SK-N-SH treated with all-trans-retinoic acid at 6 μM for 48 hours (cell line): ENCODE measurements at regions not wholly inside any gene's neighbourhood (a gene's known extent, or its start where the extent isn't known, plus 50 kb on each side); places are given as distances from the start of the nearest gene placed in this dataset.
"Not testable (repeated sequence)": the region's sequence is repeated elsewhere in the genome, so short reads cannot be mapped to it uniquely, and the experiment has no call there.

ENCODE experiments used
- ATAC-seq: fragments of 200-7000 bp; cut with Tn5 transposase; 3 replicates; pipeline ENCODE4 v1.9.1; 2020; ENCODE audit warnings: mild to moderate bottlenecking, moderate library complexity
- ARNTL ChIP-seq: fragments of 450-650 bp; formaldehyde crosslinking; IDR thresholded peaks from 2 replicates; pipeline ENCODE4 v1.5.0; 2020; ENCODE audit warnings: low read depth, mild to moderate bottlenecking, moderate library complexity, borderline replicate concordance
- BACH2 ChIP-seq: fragments of 250-450 bp; sonication (Bioruptor Pico); IDR thresholded peaks from 2 replicates; pipeline ENCODE4 v1.9.0; 2021; ENCODE audit warnings: mild to moderate bottlenecking, borderline replicate concordance
- CSDC2 ChIP-seq: fragments of 250-450 bp; sonication (Bioruptor Pico); IDR thresholded peaks from 2 replicates; pipeline ENCODE4 v1.5.0; 2020; ENCODE audit warnings: mild to moderate bottlenecking, moderate library complexity
- CSRNP3 ChIP-seq: fragments of 250-450 bp; sonication (Bioruptor Pico); IDR thresholded peaks from 2 replicates; pipeline ENCODE4 v1.5.1; 2021; ENCODE audit warnings: mild to moderate bottlenecking, moderate library complexity
- GLIS3 ChIP-seq: fragments of 250-450 bp; sonication (Bioruptor Pico); IDR thresholded peaks from 2 replicates; pipeline ENCODE4 v1.5.0; 2020; ENCODE audit warnings: mild to moderate bottlenecking, moderate library complexity
- ISL1 ChIP-seq: fragments of 250-450 bp; sonication (Bioruptor Pico); IDR thresholded peaks from 2 replicates; pipeline ENCODE4 v2.1.2; 2022; ENCODE audit warnings: mild to moderate bottlenecking, moderate library complexity
- OSR1 ChIP-seq: fragments of 250-450 bp; sonication (Bioruptor Pico); IDR thresholded peaks from 2 replicates; pipeline ENCODE4 v1.8.0; 2022; ENCODE audit warnings: moderate library complexity, mild to moderate bottlenecking, inconsistent platforms
- PPARA ChIP-seq: fragments of 250-450 bp; sonication (Bioruptor Pico); IDR thresholded peaks from 2 replicates; pipeline ENCODE4 v1.5.0; 2020; ENCODE audit warnings: mild to moderate bottlenecking, borderline replicate concordance
- RARB ChIP-seq: fragments of 250-450 bp; sonication (Bioruptor Pico); IDR thresholded peaks from 2 replicates; pipeline ENCODE4 v1.8.0; 2021; ENCODE audit warnings: mild to moderate bottlenecking, moderate library complexity
- SNAI2 ChIP-seq: fragments of 250-450 bp; sonication (Bioruptor Pico); IDR thresholded peaks from 2 replicates; pipeline ENCODE4 v1.5.0; 2020; ENCODE audit warnings: mild to moderate bottlenecking, moderate library complexity
- TCF4 ChIP-seq: fragments of 250-450 bp; sonication (Bioruptor Pico); IDR thresholded peaks from 2 replicates; pipeline ENCODE4 v1.8.0; 2021; ENCODE audit warnings: mild to moderate bottlenecking, moderate library complexity, borderline replicate concordance
- TOX ChIP-seq: fragments of 250-450 bp; sonication (Bioruptor Pico); IDR thresholded peaks from 2 replicates; pipeline ENCODE4 v1.8.0; 2021; ENCODE audit warnings: mild to moderate bottlenecking, moderate library complexity, borderline replicate concordance
- ZFP3 ChIP-seq: fragments of 250-450 bp; sonication (Bioruptor Pico); IDR thresholded peaks from 2 replicates; pipeline ENCODE4 v1.5.0; 2020; ENCODE audit warnings: mild to moderate bottlenecking, moderate library complexity
- ZFP30 ChIP-seq: fragments of 450-650 bp; formaldehyde crosslinking; IDR thresholded peaks from 2 replicates; pipeline ENCODE4 v1.5.0; 2022; ENCODE audit warnings: mild to moderate bottlenecking, moderate library complexity
- ZNF565 ChIP-seq: fragments of 450-650 bp; formaldehyde crosslinking; conservative IDR thresholded peaks from 2 replicates; pipeline ENCODE4 v1.5.0; 2020; ENCODE audit warnings: low read depth, mild to moderate bottlenecking, moderate library complexity
- ZNF70 ChIP-seq: fragments of 450-650 bp; formaldehyde crosslinking; IDR thresholded peaks from 2 replicates; pipeline ENCODE4 v1.5.0; 2020; ENCODE audit warnings: mild to moderate bottlenecking, moderate library complexity
- ZNF8 ChIP-seq: fragments of 450-650 bp; formaldehyde crosslinking; IDR thresholded peaks from 2 replicates; pipeline ENCODE4 v1.5.0; 2020; ENCODE audit warnings: mild to moderate bottlenecking, moderate library complexity
- TF ChIP-seq, protein P1 (sequence below): fragments of 250-450 bp; sonication (Bioruptor Pico); IDR thresholded peaks from 2 replicates; pipeline ENCODE4 v1.8.0; 2020; ENCODE audit warnings: mild to moderate bottlenecking, moderate library complexity, borderline replicate concordance
- TF ChIP-seq, protein P2 (sequence below): fragments of 250-450 bp; sonication (Bioruptor Pico); IDR thresholded peaks from 2 replicates; pipeline ENCODE4 v1.8.0; 2021; ENCODE audit warnings: low read depth, mild to moderate bottlenecking, moderate library complexity, borderline replicate concordance
- TF ChIP-seq, protein P3 (sequence below): fragments of 250-450 bp; sonication (Bioruptor Pico); IDR thresholded peaks from 2 replicates; pipeline ENCODE4 v1.5.0; 2020; ENCODE audit warnings: mild to moderate bottlenecking, moderate library complexity

DNA sequence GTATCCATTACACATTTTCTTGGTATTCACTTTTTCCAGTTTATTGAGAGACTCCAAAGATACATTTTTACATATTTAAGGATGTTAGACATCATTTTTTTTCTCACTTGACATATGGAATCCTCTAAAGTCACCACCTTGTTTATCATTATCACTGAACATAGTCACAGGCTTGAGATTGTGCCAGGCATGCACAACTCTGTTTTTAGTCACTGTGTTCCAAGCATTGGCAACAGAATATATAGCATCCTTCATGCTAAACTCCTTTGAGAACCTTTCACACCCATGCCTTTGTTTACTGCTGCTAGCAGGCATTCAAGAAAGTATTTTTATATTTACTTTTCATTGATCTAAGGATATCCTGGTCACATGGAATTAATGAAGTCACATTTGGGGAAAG, 668.6 kb upstream of the ARRDC3 start:
- no peak for ATAC-seq
- TF ChIP-seq ZNF565, result no peak
- no peak for TF ChIP-seq ZNF8 (CRISPR knock-in tag)
- TF ChIP-seq CSDC2, result no peak
- TF ChIP-seq SNAI2 (CRISPR knock-in tag), result no peak
- no peak for TF ChIP-seq ISL1 (CRISPR knock-in tag)

- no peak for TF ChIP-seq GLIS3 (CRISPR knock-in tag)
- ATAC-seq, result no peak
These were observed 667.9 kb upstream of the ARRDC3 start for GRCh38 chr5:92050970-92051369.

DNA sequence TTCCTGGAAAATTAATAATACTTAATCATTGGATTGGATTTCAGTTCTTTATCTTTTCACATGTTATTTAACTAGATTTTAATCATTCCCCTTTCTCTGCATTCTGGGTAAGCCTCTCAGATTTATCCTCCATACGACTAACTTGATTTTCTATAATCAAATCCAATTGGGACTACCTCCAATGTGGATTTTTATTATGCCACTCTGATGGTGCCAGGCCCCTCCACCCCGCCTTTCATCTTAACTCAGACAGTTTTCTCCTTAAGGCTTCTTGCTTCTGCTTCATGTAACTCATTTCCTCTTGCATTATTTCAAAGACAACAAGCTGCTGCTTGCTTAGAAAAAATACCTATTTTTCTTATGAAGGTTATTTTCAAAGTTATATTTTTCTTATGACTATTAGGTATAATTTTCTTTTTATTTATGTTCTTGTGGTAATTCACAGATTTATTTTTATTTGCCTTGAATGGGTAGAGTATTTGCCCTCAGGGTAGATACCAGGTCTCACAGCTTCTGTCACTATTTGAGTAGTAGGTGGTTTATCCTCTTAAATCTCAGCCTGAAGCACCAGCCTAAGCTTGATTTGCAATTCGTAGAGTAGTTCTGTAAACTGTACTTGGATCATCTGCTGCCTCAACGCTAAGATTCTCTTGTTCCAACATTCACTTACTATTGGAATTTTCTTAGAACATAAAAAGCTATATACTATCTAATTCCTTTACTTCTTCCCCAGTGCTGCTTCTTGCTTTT, 659.0 kb upstream of the ARRDC3 start:
- no peak for ATAC-seq
- no peak for TF ChIP-seq TCF4
- no peak for TF ChIP-seq ZFP30 (CRISPR knock-in tag)
- no peak for TF ChIP-seq ZNF565
- no peak for TF ChIP-seq ISL1 (CRISPR knock-in tag)
- TF ChIP-seq, protein P1, sequence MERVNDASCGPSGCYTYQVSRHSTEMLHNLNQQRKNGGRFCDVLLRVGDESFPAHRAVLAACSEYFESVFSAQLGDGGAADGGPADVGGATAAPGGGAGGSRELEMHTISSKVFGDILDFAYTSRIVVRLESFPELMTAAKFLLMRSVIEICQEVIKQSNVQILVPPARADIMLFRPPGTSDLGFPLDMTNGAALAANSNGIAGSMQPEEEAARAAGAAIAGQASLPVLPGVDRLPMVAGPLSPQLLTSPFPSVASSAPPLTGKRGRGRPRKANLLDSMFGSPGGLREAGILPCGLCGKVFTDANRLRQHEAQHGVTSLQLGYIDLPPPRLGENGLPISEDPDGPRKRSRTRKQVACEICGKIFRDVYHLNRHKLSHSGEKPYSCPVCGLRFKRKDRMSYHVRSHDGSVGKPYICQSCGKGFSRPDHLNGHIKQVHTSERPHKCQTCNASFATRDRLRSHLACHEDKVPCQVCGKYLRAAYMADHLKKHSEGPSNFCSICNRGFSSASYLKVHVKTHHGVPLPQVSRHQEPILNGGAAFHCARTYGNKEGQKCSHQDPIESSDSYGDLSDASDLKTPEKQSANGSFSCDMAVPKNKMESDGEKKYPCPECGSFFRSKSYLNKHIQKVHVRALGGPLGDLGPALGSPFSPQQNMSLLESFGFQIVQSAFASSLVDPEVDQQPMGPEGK (CRISPR knock-in tag), result no peak
- TF ChIP-seq, protein P2, sequence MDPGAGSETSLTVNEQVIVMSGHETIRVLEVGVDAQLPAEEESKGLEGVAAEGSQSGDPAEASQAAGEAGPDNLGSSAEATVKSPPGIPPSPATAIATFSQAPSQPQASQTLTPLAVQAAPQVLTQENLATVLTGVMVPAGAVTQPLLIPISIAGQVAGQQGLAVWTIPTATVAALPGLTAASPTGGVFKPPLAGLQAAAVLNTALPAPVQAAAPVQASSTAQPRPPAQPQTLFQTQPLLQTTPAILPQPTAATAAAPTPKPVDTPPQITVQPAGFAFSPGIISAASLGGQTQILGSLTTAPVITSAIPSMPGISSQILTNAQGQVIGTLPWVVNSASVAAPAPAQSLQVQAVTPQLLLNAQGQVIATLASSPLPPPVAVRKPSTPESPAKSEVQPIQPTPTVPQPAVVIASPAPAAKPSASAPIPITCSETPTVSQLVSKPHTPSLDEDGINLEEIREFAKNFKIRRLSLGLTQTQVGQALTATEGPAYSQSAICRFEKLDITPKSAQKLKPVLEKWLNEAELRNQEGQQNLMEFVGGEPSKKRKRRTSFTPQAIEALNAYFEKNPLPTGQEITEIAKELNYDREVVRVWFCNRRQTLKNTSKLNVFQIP (CRISPR knock-in tag), result no peak

- TF ChIP-seq ZFP3 (CRISPR knock-in tag) (no peak), TOX (CRISPR knock-in tag) (no peak), ZNF70 (CRISPR knock-in tag) (no peak), TCF4 (no peak), ARNTL (CRISPR knock-in tag) (no peak), CSDC2 (no peak), ZNF8 (CRISPR knock-in tag) (no peak), CSRNP3 (CRISPR knock-in tag) (no peak), BACH2 (CRISPR knock-in tag) (no peak), PPARA (no peak), SNAI2 (CRISPR knock-in tag) (no peak), GLIS3 (CRISPR knock-in tag) (no peak), OSR1 (CRISPR knock-in tag) (no peak), RARB (CRISPR knock-in tag) (no peak)
- TF ChIP-seq, protein P2 (CRISPR knock-in tag), result no peak
- TF ChIP-seq, protein P3, sequence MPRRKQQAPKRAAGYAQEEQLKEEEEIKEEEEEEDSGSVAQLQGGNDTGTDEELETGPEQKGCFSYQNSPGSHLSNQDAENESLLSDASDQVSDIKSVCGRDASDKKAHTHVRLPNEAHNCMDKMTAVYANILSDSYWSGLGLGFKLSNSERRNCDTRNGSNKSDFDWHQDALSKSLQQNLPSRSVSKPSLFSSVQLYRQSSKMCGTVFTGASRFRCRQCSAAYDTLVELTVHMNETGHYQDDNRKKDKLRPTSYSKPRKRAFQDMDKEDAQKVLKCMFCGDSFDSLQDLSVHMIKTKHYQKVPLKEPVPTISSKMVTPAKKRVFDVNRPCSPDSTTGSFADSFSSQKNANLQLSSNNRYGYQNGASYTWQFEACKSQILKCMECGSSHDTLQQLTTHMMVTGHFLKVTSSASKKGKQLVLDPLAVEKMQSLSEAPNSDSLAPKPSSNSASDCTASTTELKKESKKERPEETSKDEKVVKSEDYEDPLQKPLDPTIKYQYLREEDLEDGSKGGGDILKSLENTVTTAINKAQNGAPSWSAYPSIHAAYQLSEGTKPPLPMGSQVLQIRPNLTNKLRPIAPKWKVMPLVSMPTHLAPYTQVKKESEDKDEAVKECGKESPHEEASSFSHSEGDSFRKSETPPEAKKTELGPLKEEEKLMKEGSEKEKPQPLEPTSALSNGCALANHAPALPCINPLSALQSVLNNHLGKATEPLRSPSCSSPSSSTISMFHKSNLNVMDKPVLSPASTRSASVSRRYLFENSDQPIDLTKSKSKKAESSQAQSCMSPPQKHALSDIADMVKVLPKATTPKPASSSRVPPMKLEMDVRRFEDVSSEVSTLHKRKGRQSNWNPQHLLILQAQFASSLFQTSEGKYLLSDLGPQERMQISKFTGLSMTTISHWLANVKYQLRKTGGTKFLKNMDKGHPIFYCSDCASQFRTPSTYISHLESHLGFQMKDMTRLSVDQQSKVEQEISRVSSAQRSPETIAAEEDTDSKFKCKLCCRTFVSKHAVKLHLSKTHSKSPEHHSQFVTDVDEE (CRISPR knock-in tag), result no peak
- TF ChIP-seq, protein P1 (CRISPR knock-in tag), result no peak
- ATAC-seq, result no peak
These were observed 658.1 kb upstream of the ARRDC3 start for GRCh38 chr5:92041206-92041605.

DNA sequence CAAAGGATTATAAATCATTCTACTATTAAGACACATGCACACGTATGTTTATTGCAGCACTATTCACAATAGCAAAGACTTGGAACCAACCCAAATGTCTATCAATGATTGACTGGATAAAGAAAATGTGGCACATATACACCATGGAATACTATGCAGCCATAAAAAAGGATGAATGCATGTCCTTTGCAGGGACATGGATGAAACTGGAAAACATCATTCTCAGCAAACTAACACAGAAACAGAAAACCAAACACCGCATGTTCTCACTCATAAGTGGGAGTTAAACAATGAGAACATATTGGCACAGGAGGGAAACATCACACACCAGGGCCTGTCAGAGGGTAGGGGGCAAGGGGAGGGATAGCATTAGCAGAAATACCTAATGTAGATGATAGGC, 646.7 kb upstream of the ARRDC3 start:
- ATAC-seq, result not testable (repeated sequence)
